HG02610 (cell line): ENCODE measurements at regions not wholly inside any gene's neighbourhood (a gene's known extent, or its start where the extent isn't known, plus 50 kb on each side); places are given as distances from the start of the nearest gene placed in this dataset.
A peak's percentile ranks its signal among the peaks of the same experiment; 100 is the strongest.

ENCODE experiments used
- ATAC-seq: cut with Tn5 transposase; IDR thresholded peaks from one replicate; pipeline ENCODE4 v1.9.1; 2021; ENCODE audit warnings: mild to moderate bottlenecking, moderate library complexity; ENCODE audit not compliant: unreplicated experiment

GRCh38 chr11:130766650-130767565 lies 149.4 kb downstream of the SNX19 start:
- ATAC-seq, result peak; percentile 35

GRCh38 chr11:130769782-130770535 lies 146.3 kb downstream of the SNX19 start:
- ATAC-seq, result no peak

GRCh38 chr11:130771708-130772107 lies 144.6 kb downstream of the SNX19 start:
- ATAC-seq, result no peak

GRCh38 chr11:130772266-130773227 lies 143.7 kb downstream of the SNX19 start:
- no peak for ATAC-seq

- no peak for ATAC-seq
These were observed 142.9 kb downstream of the SNX19 start for GRCh38 chr11:130773244-130773820.

GRCh38 chr11:130774703-130775102 lies 141.6 kb downstream of the SNX19 start:
- ATAC-seq, result no peak

GRCh38 chr11:130775306-130776060 lies 140.8 kb downstream of the SNX19 start:
- ATAC-seq, result no peak

- ATAC-seq, result no peak
These were observed 140.2 kb downstream of the SNX19 start for GRCh38 chr11:130776061-130776419.

- ATAC-seq, result no peak
These were observed 138.3 kb downstream of the SNX19 start for GRCh38 chr11:130778026-130778425.

GRCh38 chr11:130778705-130779104 lies 137.6 kb downstream of the SNX19 start:
- ATAC-seq, result no peak

- no peak for ATAC-seq
These were observed 137.0 kb downstream of the SNX19 start for GRCh38 chr11:130779267-130779666.

- no peak for ATAC-seq
These were observed 136.3 kb downstream of the SNX19 start for GRCh38 chr11:130779943-130780342.

GRCh38 chr11:130780437-130780836 lies 135.8 kb downstream of the SNX19 start:
- no peak for ATAC-seq

- ATAC-seq, result no peak
These were observed 134.3 kb downstream of the SNX19 start for GRCh38 chr11:130781931-130782330.

- no peak for ATAC-seq
These were observed 133.7 kb downstream of the SNX19 start for GRCh38 chr11:130782361-130783222.

GRCh38 chr11:130783323-130783722 lies 133.0 kb downstream of the SNX19 start:
- ATAC-seq, result no peak

GRCh38 chr11:130785380-130786116 lies 130.7 kb downstream of the SNX19 start:
- no peak for ATAC-seq

- ATAC-seq, result no peak
These were observed 129.7 kb downstream of the SNX19 start for GRCh38 chr11:130786586-130786985.
